ENCODE measurements at regions not wholly inside any gene's neighbourhood (a gene's known extent, or its start where the extent isn't known, plus 50 kb on each side); places are given as distances from the start of the nearest gene placed in this dataset.

DNA sequence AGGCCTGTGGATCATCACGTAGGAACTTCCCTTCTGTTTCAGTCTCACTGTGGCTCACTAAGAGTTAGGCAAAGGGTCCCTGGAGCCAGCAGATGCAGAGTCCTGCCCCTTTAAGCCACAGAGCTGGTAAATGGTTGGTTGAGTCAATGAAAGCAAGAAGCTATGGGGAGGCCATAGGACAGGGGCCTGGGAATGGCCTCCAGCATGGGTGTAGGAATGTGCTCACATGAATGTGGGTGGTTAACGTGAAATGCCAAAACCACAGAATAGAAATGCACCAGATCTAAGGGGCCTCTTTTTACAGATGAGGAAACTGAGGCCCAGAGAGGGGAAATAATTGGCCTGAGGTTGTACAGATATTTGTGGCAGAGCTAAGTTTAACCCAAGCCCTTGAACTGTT, 150.3 kb downstream of the TLE3 start:
- Mint-ChIP-seq H3K27ac (no peak overlapping the region), H3K36me3 (ENCODE audit: low read depth) (no peaks in the 10 kb centered on the region), H3K27me3 (peaks cover 10% of the 10 kb centered on the region), H3K4me3 (no peak overlapping the region), H3K4me1 (no peaks in the 10 kb centered on the region), H3K9me3 (no peaks in the 10 kb centered on the region)
- intact Hi-C loops (cut with micrococcal nuclease) = no loop called here
- no peak for DNase-seq

DNA sequence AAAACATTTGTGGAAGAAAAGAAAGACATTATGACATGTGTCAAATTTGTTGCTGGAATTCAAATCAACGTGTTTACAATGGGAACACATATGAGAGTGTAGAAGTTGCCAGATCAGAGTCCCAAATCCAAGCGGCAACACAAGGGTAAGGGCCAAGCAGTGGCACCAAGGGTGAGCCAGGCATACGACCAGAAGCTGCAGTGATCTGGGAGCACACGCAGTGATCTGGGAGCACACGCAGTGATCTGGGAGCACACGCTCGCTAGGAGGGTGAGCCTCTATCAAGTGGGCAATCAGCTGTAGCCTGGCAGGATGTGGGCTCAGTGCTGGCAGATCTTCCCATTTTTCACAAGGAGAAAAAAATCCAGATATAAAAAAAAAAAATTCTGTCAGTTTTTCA, 148.2 kb downstream of the TLE3 start:
- Mint-ChIP-seq H3K36me3 (ENCODE audit: low read depth) (no peaks in the 10 kb centered on the region), H3K27ac (no peak overlapping the region), H3K4me3 (no peak overlapping the region), H3K9me3 (no peaks in the 10 kb centered on the region), H3K27me3 (peaks cover 13% of the 10 kb centered on the region), H3K4me1 (no peaks in the 10 kb centered on the region)
- intact Hi-C loops (cut with micrococcal nuclease) = no loop called here
- DNase-seq = no peak

DNA sequence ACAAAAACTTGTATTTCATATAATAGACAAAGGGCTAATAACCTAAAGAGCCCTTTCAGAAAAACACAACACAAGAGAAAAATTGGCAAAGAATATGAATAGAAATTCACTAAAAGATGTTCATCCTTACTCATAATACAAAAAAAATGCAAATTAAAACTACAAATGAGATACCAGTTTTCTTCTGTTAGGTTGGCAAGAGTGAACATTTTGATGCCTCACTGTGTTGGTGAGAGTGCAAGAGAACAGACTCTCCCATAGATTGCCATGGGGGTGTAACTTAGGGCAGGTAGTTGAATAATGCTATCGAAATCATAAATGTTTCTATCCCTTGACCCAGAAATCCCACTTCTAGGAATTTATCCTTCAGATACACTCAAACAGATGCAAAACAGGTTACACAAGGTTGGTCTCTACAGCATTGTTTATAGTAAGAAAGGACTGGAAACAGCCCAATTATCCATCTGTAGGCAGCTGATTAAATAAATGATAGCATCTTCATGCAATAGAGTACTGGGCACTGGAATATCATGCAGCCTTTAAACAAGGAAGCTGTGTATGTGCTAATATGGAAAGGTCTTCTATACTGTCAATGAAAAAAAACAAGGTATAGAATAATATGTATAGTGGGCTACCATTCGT, 146.3 kb downstream of the TLE3 start:
- Mint-ChIP-seq H3K27me3 (peaks cover 14% of the 10 kb centered on the region), H3K9me3 (no peaks in the 10 kb centered on the region), H3K4me1 (no peaks in the 10 kb centered on the region), H3K27ac (no peak overlapping the region), H3K36me3 (ENCODE audit: low read depth) (no peaks in the 10 kb centered on the region), H3K4me3 (no peak overlapping the region)
- no peak for DNase-seq
- intact Hi-C loops (cut with micrococcal nuclease) = no loop called here

DNA sequence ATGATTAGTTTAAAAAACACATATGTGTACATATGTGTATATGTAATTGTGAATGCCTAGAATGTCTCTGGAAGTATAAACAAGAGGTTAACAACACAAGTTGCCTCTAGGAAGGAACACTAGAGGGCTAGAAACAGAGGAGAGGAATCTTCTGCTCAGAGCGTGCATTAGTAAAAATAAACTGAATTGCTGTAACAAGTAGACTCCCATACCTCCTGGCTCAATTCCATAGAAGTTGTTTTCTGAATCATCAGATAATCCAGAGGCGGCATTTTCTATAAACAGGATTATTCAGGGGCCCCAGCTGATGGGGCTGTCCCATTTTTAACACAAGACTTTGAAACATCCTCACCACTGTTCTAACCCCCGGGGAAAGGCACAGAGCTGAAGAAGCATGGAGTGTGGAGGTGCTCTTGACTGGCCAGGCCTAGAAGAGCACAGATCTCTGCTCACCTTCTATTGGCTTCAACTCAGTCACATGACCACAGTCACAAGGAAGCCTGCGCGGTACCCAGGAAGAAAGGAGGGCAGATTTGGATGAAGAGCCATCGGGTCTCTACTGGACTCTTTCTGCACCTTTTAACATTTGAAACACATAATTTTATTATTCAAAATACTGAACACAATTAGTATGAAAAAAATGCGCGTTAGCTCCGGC, 145.7 kb downstream of the TLE3 start:
- Mint-ChIP-seq H3K36me3 (ENCODE audit: low read depth) (no peaks in the 10 kb centered on the region), H3K4me1 (no peaks in the 10 kb centered on the region), H3K27ac (no peak overlapping the region), H3K9me3 (no peaks in the 10 kb centered on the region), H3K4me3 (no peak overlapping the region), H3K27me3 (peaks cover 13% of the 10 kb centered on the region)
- DNase-seq = no peak
- intact Hi-C loops (cut with micrococcal nuclease) = no loop called here

DNA sequence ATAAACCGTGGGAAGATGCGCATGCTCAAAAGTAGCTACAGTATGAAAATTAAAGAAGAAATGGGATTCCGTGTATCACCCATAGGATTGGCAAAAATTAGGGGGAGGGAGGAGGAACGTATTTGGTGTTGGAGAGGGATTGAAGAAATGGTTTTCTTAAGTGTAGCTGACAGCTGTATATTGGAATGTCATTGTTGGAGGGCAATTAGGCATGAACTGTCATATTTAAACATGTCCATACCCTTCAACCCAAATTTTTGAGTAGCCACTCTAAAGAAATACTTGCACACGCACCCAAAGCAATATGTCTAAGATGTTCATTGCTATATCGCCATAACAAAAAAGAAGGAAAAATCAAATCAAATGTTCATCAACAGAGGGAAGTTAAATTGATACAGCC, 144.7 kb downstream of the TLE3 start:
- Mint-ChIP-seq H3K4me1 (no peaks in the 10 kb centered on the region), H3K4me3 (no peak overlapping the region), H3K27ac (no peak overlapping the region), H3K9me3 (no peaks in the 10 kb centered on the region), H3K36me3 (ENCODE audit: low read depth) (no peaks in the 10 kb centered on the region), H3K27me3 (peaks cover 13% of the 10 kb centered on the region)
- no peak for DNase-seq
- intact Hi-C loops (cut with micrococcal nuclease) = no loop called here

DNA sequence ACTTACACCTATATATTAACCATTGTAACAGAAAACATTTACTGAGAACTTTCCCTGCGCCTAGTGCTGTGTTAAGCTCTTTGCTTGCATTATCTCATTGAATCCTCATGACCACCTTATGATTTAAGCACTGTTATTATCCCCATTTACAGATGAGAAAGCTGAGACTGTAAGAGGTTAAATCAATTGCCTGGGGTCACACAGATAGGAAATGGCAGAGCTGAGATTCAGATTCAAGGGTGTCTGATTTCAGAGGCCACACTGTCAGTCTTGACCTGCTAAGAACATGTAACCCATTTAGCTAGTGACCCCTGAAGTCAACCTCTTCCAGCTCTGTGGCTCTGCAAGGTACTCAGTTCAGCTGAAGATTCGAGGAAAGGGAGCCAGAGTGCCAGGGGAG, 143.9 kb downstream of the TLE3 start:
- intact Hi-C loops (cut with micrococcal nuclease) = no loop called here
- H3K4me3 Mint-ChIP-seq = no peak overlapping the region
- peaks cover 13% of the 10 kb centered on the region for H3K27me3 Mint-ChIP-seq
- peaks cover 2% of the 10 kb centered on the region for H3K9me3 Mint-ChIP-seq
- no peak overlapping the region for H3K27ac Mint-ChIP-seq
- H3K36me3 Mint-ChIP-seq (ENCODE audit: low read depth) = no peaks in the 10 kb centered on the region
- DNase-seq = no peak
- no peaks in the 10 kb centered on the region for H3K4me1 Mint-ChIP-seq

DNA sequence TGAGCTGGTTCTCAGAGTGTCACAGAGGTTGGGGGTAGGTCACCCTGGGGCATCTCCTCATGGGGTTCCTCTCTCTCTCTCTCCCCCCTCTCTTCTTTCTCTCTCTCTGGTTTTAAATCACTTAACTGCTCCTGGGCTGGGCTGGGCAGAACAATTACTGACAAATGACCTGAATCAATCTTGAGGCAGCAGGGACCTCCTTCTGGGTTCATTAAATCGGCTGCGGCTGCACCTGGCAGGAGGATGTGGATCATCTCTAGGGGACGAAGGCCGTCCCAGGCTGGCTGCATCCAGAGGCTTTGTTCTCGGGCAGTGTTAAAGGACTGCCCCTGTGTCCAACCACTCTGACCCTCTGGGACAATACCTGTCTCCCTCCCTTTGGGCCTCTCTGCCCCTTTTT, 143.1 kb downstream of the TLE3 start:
- no peak for DNase-seq
- H3K4me3 Mint-ChIP-seq = no peak overlapping the region

DNA sequence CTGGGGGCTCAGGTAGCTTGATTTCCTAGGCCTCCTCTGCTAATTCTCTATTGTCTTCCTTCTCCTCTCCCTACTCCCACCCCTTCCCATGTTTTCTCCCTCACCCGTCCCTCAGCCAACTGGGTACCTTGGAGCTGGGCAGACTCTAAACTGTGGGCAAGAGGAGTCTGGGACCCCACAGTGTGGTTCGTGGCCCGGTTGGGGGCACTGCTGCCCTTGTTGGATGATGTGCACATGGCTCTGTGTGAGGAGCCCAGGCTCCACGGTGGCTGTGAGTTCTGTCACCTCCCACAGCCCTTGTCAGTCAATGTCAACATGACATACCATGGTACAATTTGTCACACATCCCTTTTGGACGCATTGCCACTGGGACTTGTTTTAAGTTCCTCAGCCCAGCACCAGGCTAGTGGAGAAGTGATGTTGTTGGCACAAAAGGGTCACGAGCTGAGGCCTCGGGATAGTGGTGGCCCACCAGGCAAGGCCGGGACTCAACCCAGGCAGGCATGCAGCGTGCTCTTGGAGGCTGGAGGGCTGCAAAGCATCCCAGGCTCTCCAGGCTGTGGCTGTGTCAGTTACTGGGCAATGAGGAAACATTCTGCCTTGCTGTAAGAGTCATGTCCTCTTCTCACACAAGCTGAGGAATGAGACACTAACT, 142.3 kb downstream of the TLE3 start:
- H3K4me1 Mint-ChIP-seq = no peaks in the 10 kb centered on the region
- intact Hi-C loops (cut with micrococcal nuclease) = no loop called here
- peaks cover 13% of the 10 kb centered on the region for H3K9me3 Mint-ChIP-seq
- peaks cover 13% of the 10 kb centered on the region for H3K27me3 Mint-ChIP-seq
- DNase-seq = no peak
- no peak overlapping the region for H3K4me3 Mint-ChIP-seq
- no peaks in the 10 kb centered on the region for H3K36me3 Mint-ChIP-seq (ENCODE audit: low read depth)
- H3K27ac Mint-ChIP-seq = no peak overlapping the region

More for the DNA sequence above, 143.1 kb downstream of the TLE3 start:
- intact Hi-C loops (cut with micrococcal nuclease) = no loop called here
- peaks cover 13% of the 10 kb centered on the region for H3K27me3 Mint-ChIP-seq
- H3K4me1 Mint-ChIP-seq = no peaks in the 10 kb centered on the region
- H3K27ac Mint-ChIP-seq = no peak overlapping the region
- H3K36me3 Mint-ChIP-seq (ENCODE audit: low read depth) = no peaks in the 10 kb centered on the region
- H3K9me3 Mint-ChIP-seq = peaks cover 10% of the 10 kb centered on the region

DNA sequence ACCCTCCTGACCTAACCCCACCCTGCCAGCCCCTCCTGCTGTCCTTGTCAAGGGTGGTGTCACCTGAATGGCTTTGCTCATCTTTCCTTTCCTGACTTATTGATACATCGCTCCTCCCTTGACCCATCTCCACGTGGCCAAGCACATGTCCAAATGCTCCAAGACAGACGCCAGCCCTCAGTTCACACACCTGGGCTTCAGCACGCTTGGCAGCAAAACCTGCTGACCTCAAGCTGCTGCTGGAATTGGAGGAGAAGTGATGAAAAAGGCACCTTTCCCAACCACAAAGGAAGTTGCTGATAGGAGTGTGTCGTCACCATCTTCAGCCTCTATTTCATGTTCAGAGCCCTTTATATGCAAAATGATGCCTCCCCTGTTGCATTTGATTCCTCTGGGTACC, 141.3 kb downstream of the TLE3 start:
- Mint-ChIP-seq H3K27me3 (peaks cover 13% of the 10 kb centered on the region), H3K4me3 (no peak overlapping the region), H3K36me3 (ENCODE audit: low read depth) (no peaks in the 10 kb centered on the region), H3K4me1 (no peaks in the 10 kb centered on the region), H3K9me3 (peaks cover 13% of the 10 kb centered on the region), H3K27ac (no peak overlapping the region)
- DNase-seq = no peak
- intact Hi-C loops (cut with micrococcal nuclease) = no loop called here

DNA sequence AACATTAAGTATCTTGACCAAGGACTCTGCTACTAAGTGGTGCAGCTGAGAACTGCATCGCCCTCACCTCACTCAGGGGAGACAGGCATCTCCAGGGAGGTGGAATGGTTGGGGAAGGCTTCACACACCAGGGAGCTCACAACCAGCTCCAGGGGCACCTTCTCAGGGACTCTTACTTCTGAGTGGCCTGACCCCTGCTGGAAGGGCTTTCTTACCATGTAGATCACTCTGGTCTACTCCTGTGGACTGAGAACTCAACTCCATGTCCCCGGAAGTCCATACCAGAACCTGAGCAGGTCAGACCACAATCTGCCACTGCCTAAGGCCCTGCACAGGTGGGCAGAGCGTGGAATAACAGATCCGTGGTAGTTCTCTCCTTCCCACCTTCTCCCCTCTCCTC, 140.5 kb downstream of the TLE3 start:
- intact Hi-C loops (cut with micrococcal nuclease) = no loop called here
- Mint-ChIP-seq H3K27me3 (peaks cover 9% of the 10 kb centered on the region), H3K4me3 (no peak overlapping the region)

DNA sequence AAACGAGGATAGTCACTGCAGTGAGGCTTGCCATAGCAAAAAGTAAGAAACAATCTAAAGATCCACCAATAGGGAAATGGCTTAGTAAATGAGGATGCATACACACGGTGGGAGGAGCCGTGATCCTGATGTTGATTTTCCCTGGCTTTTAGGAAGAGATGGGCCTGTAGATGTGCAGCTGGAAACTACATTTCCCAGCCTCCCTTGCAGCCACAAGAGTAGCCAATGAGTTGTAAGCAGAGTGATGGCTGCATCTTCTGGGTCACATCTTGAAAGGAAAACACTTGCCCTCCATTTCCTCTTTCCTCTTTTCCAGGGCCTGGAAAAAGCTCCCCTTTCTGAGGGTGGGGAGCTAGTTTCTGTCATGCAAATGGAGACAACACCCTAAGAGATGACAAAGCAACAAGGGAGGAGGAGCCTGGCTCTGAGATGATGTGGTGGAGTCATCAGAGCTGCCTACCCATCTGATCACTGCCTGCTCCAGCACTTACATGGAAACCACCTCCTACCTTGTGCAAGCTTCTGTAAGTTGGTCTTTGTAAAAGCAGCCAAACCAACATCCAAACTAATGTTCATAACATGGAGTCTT, 139.1 kb downstream of the TLE3 start:
- no peak overlapping the region for H3K27ac Mint-ChIP-seq
- DNase-seq = no peak
- H3K36me3 Mint-ChIP-seq (ENCODE audit: low read depth) = no peaks in the 10 kb centered on the region
- H3K4me1 Mint-ChIP-seq = no peaks in the 10 kb centered on the region
- intact Hi-C loops (cut with micrococcal nuclease) = no loop called here
- no peak overlapping the region for H3K4me3 Mint-ChIP-seq
- H3K9me3 Mint-ChIP-seq = peaks cover 13% of the 10 kb centered on the region
- H3K27me3 Mint-ChIP-seq = peaks cover 14% of the 10 kb centered on the region

More for the DNA sequence above, 140.5 kb downstream of the TLE3 start:
- no peak for DNase-seq
- Mint-ChIP-seq H3K9me3 (peaks cover 13% of the 10 kb centered on the region), H3K36me3 (ENCODE audit: low read depth) (no peaks in the 10 kb centered on the region), H3K4me1 (no peaks in the 10 kb centered on the region), H3K27ac (no peak overlapping the region)

DNA sequence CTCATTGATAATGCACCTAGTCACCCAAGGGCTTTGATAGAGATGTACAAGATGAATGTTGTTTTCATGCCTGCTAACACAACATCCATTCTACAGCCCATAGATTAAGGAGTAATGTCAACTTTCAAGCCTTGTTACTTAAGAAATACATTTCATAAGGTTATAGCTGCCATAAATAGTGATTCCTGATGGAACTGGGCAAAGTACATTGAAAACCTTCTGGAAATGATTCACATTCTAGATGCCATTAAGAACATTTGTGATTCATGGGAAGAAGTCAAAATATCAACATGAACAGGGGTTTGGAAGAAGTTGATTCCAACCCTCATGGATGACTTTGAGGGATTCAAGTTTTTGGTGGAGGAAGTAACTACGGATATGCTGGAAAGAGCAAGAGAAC, 135.2 kb downstream of the TLE3 start:
- Mint-ChIP-seq H3K4me3 (no peak overlapping the region), H3K27ac (no peak overlapping the region), H3K9me3 (peaks cover 13% of the 10 kb centered on the region), H3K4me1 (no peaks in the 10 kb centered on the region), H3K27me3 (peaks cover 20% of the 10 kb centered on the region), H3K36me3 (ENCODE audit: low read depth) (no peaks in the 10 kb centered on the region)
- no peak for DNase-seq
- intact Hi-C loops (cut with micrococcal nuclease) = no loop called here

DNA sequence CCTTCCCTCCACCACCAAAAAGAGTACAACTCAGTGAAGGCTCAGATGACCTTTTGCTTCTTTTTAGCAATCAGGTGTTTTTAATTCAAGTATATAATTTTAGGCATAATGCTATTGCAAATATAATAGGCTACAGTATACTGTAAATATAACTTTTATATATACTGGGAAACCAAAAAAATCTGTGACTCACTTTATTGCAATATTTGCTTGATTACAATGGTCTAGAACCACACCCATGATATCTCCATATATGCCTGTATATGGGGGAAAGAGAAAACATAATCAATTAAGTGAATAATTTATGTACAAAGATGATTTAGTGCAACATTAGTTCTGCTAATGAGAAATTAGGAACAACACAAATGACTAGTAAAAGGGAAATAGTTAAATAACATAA, 134.3 kb downstream of the TLE3 start:
- no peaks in the 10 kb centered on the region for H3K36me3 Mint-ChIP-seq (ENCODE audit: low read depth)
- no peak for DNase-seq
- no peak overlapping the region for H3K4me3 Mint-ChIP-seq
- H3K27ac Mint-ChIP-seq = no peak overlapping the region
- peaks cover 24% of the 10 kb centered on the region for H3K27me3 Mint-ChIP-seq
- intact Hi-C loops (cut with micrococcal nuclease) = no loop called here
- H3K9me3 Mint-ChIP-seq = peaks cover 13% of the 10 kb centered on the region
- H3K4me1 Mint-ChIP-seq = no peaks in the 10 kb centered on the region

DNA sequence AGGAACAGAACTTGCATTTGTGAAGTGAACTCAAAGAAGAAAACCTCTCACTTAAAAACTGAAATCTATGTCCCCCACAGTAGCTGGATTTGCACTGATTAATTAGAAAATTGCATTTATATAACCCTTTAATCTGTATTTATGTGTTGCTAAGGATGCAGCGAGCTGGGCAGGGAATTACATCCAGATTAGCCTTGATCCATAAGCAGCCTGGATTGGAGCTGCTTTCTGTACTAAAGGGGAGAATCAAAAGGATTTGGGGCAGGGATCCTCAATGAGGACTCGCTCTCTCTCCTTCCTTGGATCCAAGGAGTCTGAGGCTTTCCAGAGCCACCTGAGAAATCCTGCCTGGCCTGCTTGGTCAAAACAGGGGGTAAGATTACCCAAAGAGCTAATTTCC, 125.9 kb downstream of the TLE3 start:
- intact Hi-C loops (cut with micrococcal nuclease) = loop anchor here (10.0 kb wide), 1 partner anchor 247 kb away; no protein-coding TSS in a partner anchor
- no peaks in the 10 kb centered on the region for H3K4me1 Mint-ChIP-seq
- no peak overlapping the region for H3K4me3 Mint-ChIP-seq
- no peak overlapping the region for H3K27ac Mint-ChIP-seq
- DNase-seq = no peak
- H3K36me3 Mint-ChIP-seq (ENCODE audit: low read depth) = no peaks in the 10 kb centered on the region
- H3K27me3 Mint-ChIP-seq = peaks cover 25% of the 10 kb centered on the region
- H3K9me3 Mint-ChIP-seq = no peaks in the 10 kb centered on the region

Data from activated CD4-positive, alpha-beta T cell treated with anti-CD3 and anti-CD28 coated beads, Interleukin-2, amount 10 ng/mL, durations not matched to agents 24 days and 14 days (primary cell).